PC-9 (cell line): ENCODE measurements at regions not wholly inside any gene's neighbourhood (a gene's known extent, or its start where the extent isn't known, plus 50 kb on each side); places are given as distances from the start of the nearest gene placed in this dataset.

ENCODE experiments used
- CTCF ChIP-seq: fragments of 200-600 bp; sonication (generic); conservative IDR thresholded peaks from 2 replicates; pipeline ENCODE4 v1.6.1; 2017; ENCODE audit warnings: mixed run types, antibody characterized with exemption, mild to moderate bottlenecking, moderate library complexity
- EZH2 ChIP-seq: fragments of 200-600 bp; sonication (generic); IDR thresholded peaks from 2 replicates; pipeline ENCODE4 v1.8.0; 2017; ENCODE audit warnings: antibody characterized with exemption, low read depth

GRCh38 chr5:52359261-52359660 lies 428.5 kb upstream of the ITGA1 start:
- TF ChIP-seq CTCF (no peak), EZH2 (no peak)
